WERI-Rb-1 (cell line): ENCODE measurements at regions not wholly inside any gene's neighbourhood (a gene's known extent, or its start where the extent isn't known, plus 50 kb on each side); places are given as distances from the start of the nearest gene placed in this dataset.

ENCODE experiments used
- DNase-seq: peaks from one replicate; pipeline ENCODE4 v3.0.0-alpha.2; 2020
- H3K27ac ChIP-seq: fragments of 250-450 bp; sonication (Bioruptor Pico); 2 replicates; pipeline ENCODE4 v1.5.1; 2020; ENCODE audit warnings: mild to moderate bottlenecking, moderate library complexity
- H3K27me3 ChIP-seq: fragments of 250-450 bp; sonication (Bioruptor Pico); 2 replicates; pipeline ENCODE4 v1.5.1; 2021; ENCODE audit warnings: mild to moderate bottlenecking, low read depth, moderate library complexity; ENCODE audit not compliant: insufficient read depth, severe bottlenecking
- H3K36me3 ChIP-seq: fragments of 250-450 bp; sonication (Bioruptor Pico); 2 replicates; pipeline ENCODE4 v1.5.1; 2020; ENCODE audit warnings: mild to moderate bottlenecking, moderate library complexity
- H3K4me3 ChIP-seq: 2 replicates; pipeline ENCODE4 v1.5.1; 2011; ENCODE audit warnings: low read depth, mild to moderate bottlenecking, control low read depth, low read length
- H3K9me3 ChIP-seq: fragments of 250-450 bp; sonication (Bioruptor Pico); 2 replicates; pipeline ENCODE4 v1.5.1; 2021; ENCODE audit warnings: mild to moderate bottlenecking, moderate library complexity; ENCODE audit not compliant: severe bottlenecking
- TF ChIP-seq, protein P1 (sequence below): IDR thresholded peaks from 2 replicates; pipeline ENCODE4 v1.5.1; 2011; ENCODE audit warnings: low read depth, mild to moderate bottlenecking, control low read depth, inconsistent platforms, low read length

DNA sequence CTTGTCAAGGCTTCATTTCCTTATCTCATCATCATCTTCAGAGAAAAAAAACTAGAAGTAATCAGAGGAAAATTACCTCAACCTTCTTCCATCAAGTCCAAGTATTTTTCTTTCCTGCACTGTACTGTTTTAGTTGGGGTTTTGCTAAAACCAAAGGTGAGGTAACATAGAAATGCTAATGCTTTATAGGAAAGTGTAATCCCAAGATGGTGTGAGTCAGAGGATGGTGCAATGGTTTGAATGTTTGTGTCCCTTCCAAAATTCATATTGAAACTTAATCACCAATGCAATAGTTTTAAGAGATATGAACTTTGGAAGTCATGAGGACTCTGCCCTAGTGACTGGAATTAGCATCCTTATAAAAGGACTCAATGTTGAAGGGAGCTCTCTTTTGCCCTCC is 79.5 kb downstream of the KBTBD8 start:
- no peaks in the 10 kb centered on the region for H3K9me3 ChIP-seq
- no peaks in the 10 kb centered on the region for H3K36me3 ChIP-seq
- TF ChIP-seq, protein P1, sequence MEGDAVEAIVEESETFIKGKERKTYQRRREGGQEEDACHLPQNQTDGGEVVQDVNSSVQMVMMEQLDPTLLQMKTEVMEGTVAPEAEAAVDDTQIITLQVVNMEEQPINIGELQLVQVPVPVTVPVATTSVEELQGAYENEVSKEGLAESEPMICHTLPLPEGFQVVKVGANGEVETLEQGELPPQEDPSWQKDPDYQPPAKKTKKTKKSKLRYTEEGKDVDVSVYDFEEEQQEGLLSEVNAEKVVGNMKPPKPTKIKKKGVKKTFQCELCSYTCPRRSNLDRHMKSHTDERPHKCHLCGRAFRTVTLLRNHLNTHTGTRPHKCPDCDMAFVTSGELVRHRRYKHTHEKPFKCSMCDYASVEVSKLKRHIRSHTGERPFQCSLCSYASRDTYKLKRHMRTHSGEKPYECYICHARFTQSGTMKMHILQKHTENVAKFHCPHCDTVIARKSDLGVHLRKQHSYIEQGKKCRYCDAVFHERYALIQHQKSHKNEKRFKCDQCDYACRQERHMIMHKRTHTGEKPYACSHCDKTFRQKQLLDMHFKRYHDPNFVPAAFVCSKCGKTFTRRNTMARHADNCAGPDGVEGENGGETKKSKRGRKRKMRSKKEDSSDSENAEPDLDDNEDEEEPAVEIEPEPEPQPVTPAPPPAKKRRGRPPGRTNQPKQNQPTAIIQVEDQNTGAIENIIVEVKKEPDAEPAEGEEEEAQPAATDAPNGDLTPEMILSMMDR: no peak
- H3K4me3 ChIP-seq: no peak overlapping the region
- DNase-seq: no peak
- no peaks in the 10 kb centered on the region for H3K27me3 ChIP-seq
- no peak overlapping the region for H3K27ac ChIP-seq

DNA sequence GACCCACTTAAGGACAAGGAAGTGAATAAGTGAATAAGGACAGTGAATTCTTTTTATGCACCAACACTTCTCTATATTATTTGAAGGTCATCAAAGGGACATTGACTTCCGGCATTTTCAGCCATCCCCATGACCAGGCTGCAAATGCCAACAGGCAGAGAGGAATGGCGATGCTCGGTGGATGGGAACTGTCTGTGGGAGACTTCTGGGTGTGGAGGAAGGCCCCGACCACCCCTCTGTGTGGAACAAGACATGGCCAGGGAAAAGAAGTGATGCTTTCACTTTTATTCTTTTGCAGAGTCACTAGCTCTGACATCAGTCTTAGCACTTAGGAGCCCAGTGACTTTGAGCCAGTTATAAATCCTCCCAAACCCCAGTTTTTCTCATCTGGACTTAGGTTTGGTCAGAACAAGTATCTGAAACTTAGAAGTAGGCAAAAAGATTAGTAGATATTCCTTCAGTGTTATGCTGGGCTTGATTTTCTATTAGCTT is 84.5 kb downstream of the KBTBD8 start:
- no peaks in the 10 kb centered on the region for H3K36me3 ChIP-seq
- no peak for DNase-seq
- TF ChIP-seq, protein P1: no peak
- no peak overlapping the region for H3K27ac ChIP-seq
- no peak overlapping the region for H3K4me3 ChIP-seq
- no peaks in the 10 kb centered on the region for H3K27me3 ChIP-seq
- H3K9me3 ChIP-seq: no peaks in the 10 kb centered on the region

DNA sequence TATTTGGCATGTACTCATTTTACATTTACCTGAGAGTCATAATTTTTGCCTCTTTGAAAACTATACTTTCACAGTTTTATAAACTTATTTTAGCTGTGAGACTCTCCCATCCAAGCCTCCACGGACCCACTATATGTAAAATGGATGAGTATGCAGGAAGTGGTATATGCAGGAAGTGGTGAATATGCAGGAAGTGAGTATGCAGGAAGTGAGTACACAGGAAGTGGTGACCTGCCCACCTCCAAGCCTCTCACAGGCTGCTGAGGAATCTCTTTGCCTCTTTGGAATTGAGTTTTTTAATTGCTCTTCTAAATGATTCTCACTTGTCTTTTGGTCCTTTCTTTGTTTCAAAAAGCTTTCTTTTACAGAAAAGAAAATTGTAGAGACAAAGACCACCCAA is 85.2 kb downstream of the KBTBD8 start:
- no peaks in the 10 kb centered on the region for H3K36me3 ChIP-seq
- no peak for DNase-seq
- TF ChIP-seq, protein P1: no peak
- no peaks in the 10 kb centered on the region for H3K27me3 ChIP-seq
- H3K27ac ChIP-seq: no peak overlapping the region
- H3K4me3 ChIP-seq: no peak overlapping the region
- H3K9me3 ChIP-seq: no peaks in the 10 kb centered on the region

DNA sequence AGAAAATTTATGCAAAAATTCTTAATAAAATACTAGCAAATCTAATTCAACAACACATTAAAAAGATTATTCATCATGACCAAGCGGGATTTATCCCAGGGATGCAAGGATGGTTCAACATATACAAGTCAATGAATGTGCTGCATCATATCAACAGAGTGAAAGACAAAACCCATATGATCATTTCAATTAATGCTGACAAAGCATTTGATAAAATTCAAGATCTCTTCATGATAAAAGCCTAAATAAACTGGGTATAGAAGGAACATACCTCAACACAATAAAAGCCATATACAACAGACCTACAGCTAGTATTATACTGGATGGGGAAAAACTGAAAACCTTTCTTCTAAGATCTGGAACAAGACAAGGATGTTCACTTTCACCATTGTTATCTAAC is 89.7 kb downstream of the KBTBD8 start:
- no peaks in the 10 kb centered on the region for H3K9me3 ChIP-seq
- no peaks in the 10 kb centered on the region for H3K27me3 ChIP-seq
- no peaks in the 10 kb centered on the region for H3K36me3 ChIP-seq
- no peak for DNase-seq
- TF ChIP-seq, protein P1: no peak
- no peak overlapping the region for H3K27ac ChIP-seq
- H3K4me3 ChIP-seq: no peak overlapping the region

DNA sequence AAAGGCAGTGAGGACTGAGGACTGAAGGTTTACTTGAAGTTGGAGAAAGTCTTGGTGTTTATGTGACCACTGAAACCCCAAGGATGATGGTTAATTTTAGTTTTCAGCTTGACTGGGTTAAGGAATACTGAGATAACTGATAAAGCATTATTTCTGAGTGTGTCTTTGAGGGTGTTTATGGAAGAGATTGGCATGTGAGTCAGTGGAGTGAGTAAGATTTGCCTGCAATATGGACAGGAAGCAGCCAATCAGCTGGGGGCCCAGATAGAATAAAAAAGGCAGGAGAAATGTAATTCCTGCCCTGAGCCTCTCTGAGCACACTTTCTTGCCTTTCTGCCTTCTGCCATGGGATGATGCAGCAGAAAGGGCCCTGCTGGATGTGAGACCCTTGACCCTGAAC is 92.4 kb downstream of the KBTBD8 start:
- no peak overlapping the region for H3K4me3 ChIP-seq
- DNase-seq: no peak
- no peaks in the 10 kb centered on the region for H3K27me3 ChIP-seq
- H3K27ac ChIP-seq: no peak overlapping the region
- TF ChIP-seq, protein P1: no peak
- H3K9me3 ChIP-seq: no peaks in the 10 kb centered on the region
- H3K36me3 ChIP-seq: no peaks in the 10 kb centered on the region

DNA sequence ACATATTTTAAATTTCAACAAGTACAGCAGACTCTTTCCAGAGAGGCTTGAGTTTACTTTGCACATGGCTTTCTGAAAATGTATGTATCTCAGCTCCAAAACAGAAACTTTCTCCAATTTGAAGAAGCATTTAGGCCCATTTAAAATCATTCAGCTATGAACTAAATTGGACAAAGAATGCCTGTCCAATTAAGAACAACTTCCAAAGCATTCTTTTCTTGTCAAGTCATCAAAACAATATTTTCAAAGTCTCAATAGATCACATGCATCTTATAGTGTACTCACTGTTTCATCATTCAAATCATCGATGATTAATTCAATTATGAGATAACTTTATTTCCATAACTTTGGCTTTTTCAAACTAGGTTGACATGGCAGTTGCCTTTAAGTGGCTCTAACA is 95.2 kb downstream of the KBTBD8 start:
- no peaks in the 10 kb centered on the region for H3K9me3 ChIP-seq
- no peak overlapping the region for H3K4me3 ChIP-seq
- TF ChIP-seq, protein P1: no peak
- no peaks in the 10 kb centered on the region for H3K27me3 ChIP-seq
- no peak for DNase-seq
- H3K36me3 ChIP-seq: no peaks in the 10 kb centered on the region
- no peak overlapping the region for H3K27ac ChIP-seq
